ENCODE measurements at regions not wholly inside any gene's neighbourhood (a gene's known extent, or its start where the extent isn't known, plus 50 kb on each side); places are given as distances from the start of the nearest gene placed in this dataset.
"Not testable (repeated sequence)": the region's sequence is repeated elsewhere in the genome, so short reads cannot be mapped to it uniquely, and the experiment has no call there.

DNA sequence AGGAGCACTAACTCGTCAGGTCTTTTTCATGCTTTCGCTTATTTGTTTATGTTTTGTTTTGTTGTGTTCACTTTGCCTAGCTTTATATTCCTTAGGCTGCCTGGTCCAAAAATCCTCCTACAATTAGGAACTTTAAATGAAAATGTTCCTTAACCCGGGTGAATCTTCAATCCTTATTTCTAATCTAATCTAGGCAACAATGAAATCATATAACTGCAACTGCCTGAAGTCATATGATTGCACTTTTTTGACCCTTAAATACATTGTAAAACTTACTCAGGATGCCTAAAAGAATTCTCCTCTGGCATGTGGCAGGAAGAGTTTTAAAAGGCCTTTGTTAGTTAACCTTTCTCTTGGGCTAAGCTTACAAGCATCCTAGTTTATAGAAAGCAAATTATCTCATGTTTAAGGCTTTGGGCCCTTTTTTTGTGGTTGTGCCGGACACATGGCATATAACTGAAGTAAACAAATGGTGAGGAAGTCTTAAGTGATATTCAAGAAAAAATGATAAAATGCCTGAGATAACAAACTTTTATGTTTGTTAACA, 279.4 kb downstream of the FAT4 start:
- no peak for DNase-seq
- Histone ChIP-seq H3K79me2 (ENCODE audit: low read length) (no peaks in the 10 kb centered on the region), H3F3A (ENCODE audit: insufficient read depth, low read length) (no peaks in the 10 kb centered on the region), H4K20me1 (ENCODE audit: insufficient read depth, low read length) (no peaks in the 10 kb centered on the region), H3K27ac (ENCODE audit: low read length) (no peak overlapping the region), H3K9me2 (replicated peaks; ENCODE audit: insufficient read depth, low read length) (no peaks in the 10 kb centered on the region), H3K4me1 (ENCODE audit: low read length) (no peaks in the 10 kb centered on the region), H3K4me3 (ENCODE audit: low read length) (no peak overlapping the region), H3K27me3 (replicated peaks; ENCODE audit: insufficient read depth, low read length) (no peaks in the 10 kb centered on the region), H3K4me2 (ENCODE audit: low read depth, low read length) (no peak overlapping the region), H3K9ac (ENCODE audit: low read length) (no peak overlapping the region), H2AFZ (ENCODE audit: low read length) (no peak overlapping the region), H3K9me3 (replicated peaks; ENCODE audit: insufficient read depth, low read length) (no peaks in the 10 kb centered on the region), H3K36me3 (replicated peaks; ENCODE audit: insufficient read depth, low read length) (no peaks in the 10 kb centered on the region)
- TF ChIP-seq EZH2phosphoT487 (IDR thresholded peaks at IDR 0.05; ENCODE audit: low read length): no peak
- TF ChIP-seq, protein P1, sequence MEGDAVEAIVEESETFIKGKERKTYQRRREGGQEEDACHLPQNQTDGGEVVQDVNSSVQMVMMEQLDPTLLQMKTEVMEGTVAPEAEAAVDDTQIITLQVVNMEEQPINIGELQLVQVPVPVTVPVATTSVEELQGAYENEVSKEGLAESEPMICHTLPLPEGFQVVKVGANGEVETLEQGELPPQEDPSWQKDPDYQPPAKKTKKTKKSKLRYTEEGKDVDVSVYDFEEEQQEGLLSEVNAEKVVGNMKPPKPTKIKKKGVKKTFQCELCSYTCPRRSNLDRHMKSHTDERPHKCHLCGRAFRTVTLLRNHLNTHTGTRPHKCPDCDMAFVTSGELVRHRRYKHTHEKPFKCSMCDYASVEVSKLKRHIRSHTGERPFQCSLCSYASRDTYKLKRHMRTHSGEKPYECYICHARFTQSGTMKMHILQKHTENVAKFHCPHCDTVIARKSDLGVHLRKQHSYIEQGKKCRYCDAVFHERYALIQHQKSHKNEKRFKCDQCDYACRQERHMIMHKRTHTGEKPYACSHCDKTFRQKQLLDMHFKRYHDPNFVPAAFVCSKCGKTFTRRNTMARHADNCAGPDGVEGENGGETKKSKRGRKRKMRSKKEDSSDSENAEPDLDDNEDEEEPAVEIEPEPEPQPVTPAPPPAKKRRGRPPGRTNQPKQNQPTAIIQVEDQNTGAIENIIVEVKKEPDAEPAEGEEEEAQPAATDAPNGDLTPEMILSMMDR (IDR thresholded peaks at IDR 0.05; ENCODE audit: low read length): no peak
- no peak for TF ChIP-seq EZH2 (optimal IDR thresholded peaks at IDR 0.05; ENCODE audit: low read depth, low read length)

DNA sequence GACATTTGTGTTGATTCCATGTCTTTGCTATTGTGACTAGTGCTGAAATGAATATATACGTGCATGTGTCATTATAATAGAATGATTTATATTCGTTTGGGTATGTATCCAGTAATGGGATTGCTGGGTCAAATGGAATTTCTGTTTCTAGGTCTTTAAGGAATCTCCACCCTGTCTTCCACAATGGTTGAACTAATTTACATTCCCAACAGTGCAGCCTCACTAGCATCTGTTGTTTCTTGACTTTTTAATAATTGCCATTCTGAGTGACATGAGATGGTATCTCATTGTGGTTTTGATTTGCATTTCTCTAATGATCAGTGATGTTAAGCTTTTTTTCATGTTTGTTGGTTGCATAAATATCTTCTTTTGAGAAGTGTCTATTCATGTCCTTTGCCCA, 291.2 kb downstream of the FAT4 start:
- H4K20me1 ChIP-seq (ENCODE audit: insufficient read depth, low read length); H3F3A ChIP-seq (ENCODE audit: insufficient read depth, low read length); H3K9ac ChIP-seq (ENCODE audit: low read length); H2AFZ ChIP-seq (ENCODE audit: low read length); H3K79me2 ChIP-seq (ENCODE audit: low read length); H3K4me3 ChIP-seq (ENCODE audit: low read length); DNase-seq; H3K36me3 ChIP-seq (replicated peaks; ENCODE audit: insufficient read depth, low read length); H3K27ac ChIP-seq (ENCODE audit: low read length); H3K9me2 ChIP-seq (replicated peaks; ENCODE audit: insufficient read depth, low read length); H3K27me3 ChIP-seq (replicated peaks; ENCODE audit: insufficient read depth, low read length); H3K4me1 ChIP-seq (ENCODE audit: low read length); H3K4me2 ChIP-seq (ENCODE audit: low read depth, low read length); H3K9me3 ChIP-seq (replicated peaks; ENCODE audit: insufficient read depth, low read length): not testable (repeated sequence)

DNA sequence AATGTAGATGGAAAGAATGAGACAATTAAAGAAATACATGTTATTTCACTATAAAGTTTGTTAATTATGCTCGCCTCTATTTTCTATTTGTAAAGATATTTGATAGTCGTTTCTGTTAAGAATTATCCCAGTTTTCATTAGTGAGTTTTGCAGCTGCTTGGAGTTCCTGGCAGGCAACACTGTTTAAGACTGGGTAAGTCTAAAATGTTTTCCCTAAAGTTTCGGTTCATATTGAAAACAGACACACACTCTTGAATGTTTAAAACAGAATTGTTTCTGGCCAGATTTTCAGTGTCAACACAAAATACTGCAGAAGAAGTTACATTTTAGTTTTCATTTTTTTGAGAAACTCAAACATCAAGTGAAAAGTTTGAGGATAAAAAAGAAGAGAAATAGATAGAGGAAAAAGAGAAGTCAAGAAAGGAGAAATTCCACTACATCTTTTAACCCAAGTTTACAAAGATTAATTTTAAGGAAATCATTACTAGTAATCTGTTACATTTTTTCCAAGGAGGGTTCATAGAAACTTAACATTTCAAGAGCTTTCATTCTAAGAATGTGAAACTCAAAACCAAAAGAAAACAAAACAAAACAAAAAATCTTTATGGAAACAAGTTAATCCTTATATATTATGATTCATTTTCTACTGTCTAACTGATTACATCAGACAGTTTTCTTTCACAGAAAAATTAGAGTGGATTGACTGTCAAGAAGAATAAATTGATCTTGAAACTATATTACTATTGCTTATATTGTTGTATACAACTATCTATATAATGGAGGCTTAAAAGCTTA, 305.5 kb downstream of the FAT4 start:
- Histone ChIP-seq H3K79me2 (ENCODE audit: low read length) (no peaks in the 10 kb centered on the region), H2AFZ (ENCODE audit: low read length) (no peak overlapping the region)

More for the DNA sequence above, 305.5 kb downstream of the FAT4 start:
- Histone ChIP-seq H3K9me3 (replicated peaks; ENCODE audit: insufficient read depth, low read length) (no peaks in the 10 kb centered on the region), H3K27ac (ENCODE audit: low read length) (no peak overlapping the region), H3K9me2 (replicated peaks; ENCODE audit: insufficient read depth, low read length) (no peaks in the 10 kb centered on the region), H3K4me3 (ENCODE audit: low read length) (no peak overlapping the region), H4K20me1 (ENCODE audit: insufficient read depth, low read length) (no peaks in the 10 kb centered on the region), H3K4me2 (ENCODE audit: low read depth, low read length) (no peak overlapping the region), H3F3A (ENCODE audit: insufficient read depth, low read length) (no peaks in the 10 kb centered on the region), H3K9ac (ENCODE audit: low read length) (no peak overlapping the region), H3K36me3 (replicated peaks; ENCODE audit: insufficient read depth, low read length) (no peaks in the 10 kb centered on the region), H3K27me3 (replicated peaks; ENCODE audit: insufficient read depth, low read length) (no peaks in the 10 kb centered on the region), H3K4me1 (ENCODE audit: low read length) (no peaks in the 10 kb centered on the region)
- TF ChIP-seq EZH2phosphoT487 (IDR thresholded peaks at IDR 0.05; ENCODE audit: low read length): no peak
- no peak for TF ChIP-seq EZH2 (optimal IDR thresholded peaks at IDR 0.05; ENCODE audit: low read depth, low read length)
- TF ChIP-seq, protein P1 (IDR thresholded peaks at IDR 0.05; ENCODE audit: low read length): no peak
- no peak for DNase-seq
